ENCODE measurements at regions not wholly inside any gene's neighbourhood (a gene's known extent, or its start where the extent isn't known, plus 50 kb on each side); places are given as distances from the start of the nearest gene placed in this dataset.

GRCh38 chr9:18184401-18184800 is 289.6 kb upstream of the ADAMTSL1 start:
- H3K79me1 ChIP-seq (ENCODE audit: low read depth in 1 of 2, low read length in 2 of 2), result no peaks in the 10 kb centered on the region
- no TSS peak for BruUV-seq (replicated peaks)
- H3K27ac ChIP-seq (ENCODE audit: insufficient read depth, low read length), result no peak overlapping the region
- H3K36me3 ChIP-seq (ENCODE audit: control insufficient read depth, insufficient read depth, low read length), result no peaks in the 10 kb centered on the region
- H4K91ac ChIP-seq (ENCODE audit: insufficient read depth, low read depth, low read length), result no peak overlapping the region
- WGBS, 2 experiments (ENCODE audit: extremely low coverage in 2 of 2, insufficient read length in 1 of 2), result no CpG with 5 or more reads among the region's 4 CpGs
- no peak overlapping the region for H2AFZ ChIP-seq (replicated peaks; ENCODE audit: low read length, poor library complexity)
- dilution Hi-C loops (cut with HindIII; ENCODE audit: low sequenced_read_pairs, unreplicated experiment) (no loop called here), in situ Hi-C loops (cut with MboI; ENCODE audit: low sequenced_read_pairs) (no loop called here), intact Hi-C loops (cut with micrococcal nuclease) (no loop called here)
- H3K4ac ChIP-seq (ENCODE audit: low read depth, low read length), result no peak overlapping the region
- H2AK9ac ChIP-seq (replicated peaks; ENCODE audit: low read depth, low read length, poor library complexity), result no peak overlapping the region
- no peak overlapping the region for H2BK120ac ChIP-seq (ENCODE audit: low read depth, low read length)
- no peaks in the 10 kb centered on the region for H4K20me1 ChIP-seq (ENCODE audit: insufficient read depth, low read length)
- H4K5ac ChIP-seq (ENCODE audit: low read depth, low read length), result no peak overlapping the region
- no peak overlapping the region for H4K8ac ChIP-seq (ENCODE audit: low read depth in 2 of 2, low read length in 2 of 2)
- no peaks in the 10 kb centered on the region for H3K4me1 ChIP-seq (ENCODE audit: control insufficient read depth, insufficient read depth, low read length)
- POLR2A ChIA-PET (ENCODE audit: unreplicated experiment), result no interaction called here
- DNase-seq, result no peak
- no peak overlapping the region for H2BK15ac ChIP-seq (ENCODE audit: low read depth, low read length)
- no peak overlapping the region for H3K56ac ChIP-seq (ENCODE audit: extremely low read depth, insufficient read depth, low read length)
- no peaks in the 10 kb centered on the region for H3K27me3 ChIP-seq (ENCODE audit: control insufficient read depth, insufficient read depth, low read length)
- no peak for ATAC-seq (ENCODE audit: low read depth)
- TF ChIP-seq RCOR1 (IDR thresholded peaks at IDR 0.05; ENCODE audit: insufficient replicate concordance, low read length) (no peak), POLR2A (IDR thresholded peaks at IDR 0.05; ENCODE audit: low read depth, low read length) (no peak), SMC3 (IDR thresholded peaks at IDR 0.05; ENCODE audit: low read depth, low read length) (no peak), MAZ (IDR thresholded peaks at IDR 0.05; ENCODE audit: borderline replicate concordance, low read depth, low read length) (no peak), CEBPB (IDR thresholded peaks at IDR 0.05; ENCODE audit: low read depth, low read length) (no peak), MAFK (IDR thresholded peaks at IDR 0.05; ENCODE audit: low read depth, low read length) (no peak), RFX5 (IDR thresholded peaks at IDR 0.05; ENCODE audit: low read depth, low read length) (no peak)
- no peaks in the 10 kb centered on the region for H3K9me3 ChIP-seq (ENCODE audit: control insufficient read depth, insufficient read depth, low read length)
- H2BK20ac ChIP-seq (ENCODE audit: low read depth, low read length), result no peak overlapping the region
- H3K23ac ChIP-seq (ENCODE audit: low read depth, low read length), result no peak overlapping the region
- no peak overlapping the region for H2AK5ac ChIP-seq (ENCODE audit: low read depth, low read length)
- H2BK5ac ChIP-seq (ENCODE audit: low read depth, low read length, poor library complexity, severe bottlenecking), result no peak overlapping the region
- no peaks in the 10 kb centered on the region for H3K9me1 ChIP-seq (ENCODE audit: insufficient read depth, low read length)
- H3K4me2 ChIP-seq (ENCODE audit: low read depth, low read length), result no peak overlapping the region
- H3K4me3 ChIP-seq (ENCODE audit: insufficient read depth, low read depth, low read length), result no peak overlapping the region
- CTCF ChIA-PET, result no interaction called here
- H3K18ac ChIP-seq (ENCODE audit: low read depth, low read length), result no peak overlapping the region
- no peak overlapping the region for H3K9ac ChIP-seq (ENCODE audit: low read depth, low read length)
- H3K14ac ChIP-seq (replicated peaks; ENCODE audit: low read depth, low read length), result no peak overlapping the region
